A673 (cell line): ENCODE measurements at regions not wholly inside any gene's neighbourhood (a gene's known extent, or its start where the extent isn't known, plus 50 kb on each side); places are given as distances from the start of the nearest gene placed in this dataset.

ENCODE experiments used
- EZH2 ChIP-seq: fragments of 200-600 bp; sonication (generic); IDR thresholded peaks from 2 replicates; pipeline ENCODE4 v1.6.1; 2017; ENCODE audit warnings: borderline replicate concordance, low read depth, mild to moderate bottlenecking, mixed read lengths, antibody characterized with exemption, low read length; ENCODE audit not compliant: poor library complexity, severe bottlenecking
- TF ChIP-seq, protein P1 (sequence below): fragments of 300-800, 200-600 bp; sonication (generic); conservative IDR thresholded peaks from 2 replicates; pipeline ENCODE4 v1.5.1; 2017; ENCODE audit warnings: low read depth, mild to moderate bottlenecking, antibody characterized with exemption, low read length, moderate library complexity, mixed read lengths

DNA sequence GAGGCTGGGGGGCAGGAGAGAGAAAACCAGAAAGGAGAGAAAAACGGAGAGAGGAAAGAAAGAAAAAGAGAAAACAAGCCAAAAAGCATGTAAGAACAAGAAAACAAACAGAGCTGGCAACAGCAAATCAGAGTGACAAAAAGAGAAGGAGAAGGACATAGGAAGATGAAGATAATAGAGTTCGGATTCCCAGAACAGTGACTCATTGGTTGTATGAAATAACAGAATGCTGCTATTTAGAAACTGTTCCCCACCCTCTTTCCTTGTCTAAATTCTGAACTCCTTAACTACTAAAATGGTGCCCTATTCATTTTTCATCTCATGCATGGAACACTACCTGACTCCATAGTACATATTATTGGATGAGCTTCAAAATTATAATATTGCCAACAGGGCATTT, 317.4 kb downstream of the C11orf87 start:
- TF ChIP-seq, protein P1, sequence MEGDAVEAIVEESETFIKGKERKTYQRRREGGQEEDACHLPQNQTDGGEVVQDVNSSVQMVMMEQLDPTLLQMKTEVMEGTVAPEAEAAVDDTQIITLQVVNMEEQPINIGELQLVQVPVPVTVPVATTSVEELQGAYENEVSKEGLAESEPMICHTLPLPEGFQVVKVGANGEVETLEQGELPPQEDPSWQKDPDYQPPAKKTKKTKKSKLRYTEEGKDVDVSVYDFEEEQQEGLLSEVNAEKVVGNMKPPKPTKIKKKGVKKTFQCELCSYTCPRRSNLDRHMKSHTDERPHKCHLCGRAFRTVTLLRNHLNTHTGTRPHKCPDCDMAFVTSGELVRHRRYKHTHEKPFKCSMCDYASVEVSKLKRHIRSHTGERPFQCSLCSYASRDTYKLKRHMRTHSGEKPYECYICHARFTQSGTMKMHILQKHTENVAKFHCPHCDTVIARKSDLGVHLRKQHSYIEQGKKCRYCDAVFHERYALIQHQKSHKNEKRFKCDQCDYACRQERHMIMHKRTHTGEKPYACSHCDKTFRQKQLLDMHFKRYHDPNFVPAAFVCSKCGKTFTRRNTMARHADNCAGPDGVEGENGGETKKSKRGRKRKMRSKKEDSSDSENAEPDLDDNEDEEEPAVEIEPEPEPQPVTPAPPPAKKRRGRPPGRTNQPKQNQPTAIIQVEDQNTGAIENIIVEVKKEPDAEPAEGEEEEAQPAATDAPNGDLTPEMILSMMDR = no peak
- TF ChIP-seq EZH2 = no peak
